Esophagus muscularis mucosa (tissue), 4 donors: ENCODE measurements at regions not wholly inside any gene's neighbourhood (a gene's known extent, or its start where the extent isn't known, plus 50 kb on each side); places are given as distances from the start of the nearest gene placed in this dataset.

Source experiments
- EP300 ChIP-seq: sonication (generic); formaldehyde crosslinking; IDR thresholded peaks from one replicate; pipeline ENCODE4 v1.6.1; 2017; ENCODE audit warnings: antibody characterized with exemption
- POLR2A ChIP-seq: fragments of 450-650 bp; IDR thresholded peaks from one replicate; pipeline ENCODE4 v1.6.1; 2017; ENCODE audit warnings: antibody characterized with exemption, moderate library complexity, mild to moderate bottlenecking, low read depth
- POLR2AphosphoS5 ChIP-seq, 2 donors: sonication (generic); formaldehyde crosslinking; IDR thresholded peaks; one replicate each; pipeline ENCODE4 v1.6.1; 2017; ENCODE audit warnings: antibody characterized with exemption in 2 of 2
- TF ChIP-seq, protein P1 (sequence below), 3 experiments: fragments of 200-600 bp in 2 of 3; fragments of 450-650 bp in 1 of 3; sonication (generic) in 2 of 3; IDR thresholded peaks; one replicate each; pipeline ENCODE4 v1.5.1; 2017 to 2019; ENCODE audit warnings: antibody characterized with exemption in 3 of 3, mild to moderate bottlenecking in 2 of 3, moderate library complexity in 1 of 3

- TF ChIP-seq, protein P1, sequence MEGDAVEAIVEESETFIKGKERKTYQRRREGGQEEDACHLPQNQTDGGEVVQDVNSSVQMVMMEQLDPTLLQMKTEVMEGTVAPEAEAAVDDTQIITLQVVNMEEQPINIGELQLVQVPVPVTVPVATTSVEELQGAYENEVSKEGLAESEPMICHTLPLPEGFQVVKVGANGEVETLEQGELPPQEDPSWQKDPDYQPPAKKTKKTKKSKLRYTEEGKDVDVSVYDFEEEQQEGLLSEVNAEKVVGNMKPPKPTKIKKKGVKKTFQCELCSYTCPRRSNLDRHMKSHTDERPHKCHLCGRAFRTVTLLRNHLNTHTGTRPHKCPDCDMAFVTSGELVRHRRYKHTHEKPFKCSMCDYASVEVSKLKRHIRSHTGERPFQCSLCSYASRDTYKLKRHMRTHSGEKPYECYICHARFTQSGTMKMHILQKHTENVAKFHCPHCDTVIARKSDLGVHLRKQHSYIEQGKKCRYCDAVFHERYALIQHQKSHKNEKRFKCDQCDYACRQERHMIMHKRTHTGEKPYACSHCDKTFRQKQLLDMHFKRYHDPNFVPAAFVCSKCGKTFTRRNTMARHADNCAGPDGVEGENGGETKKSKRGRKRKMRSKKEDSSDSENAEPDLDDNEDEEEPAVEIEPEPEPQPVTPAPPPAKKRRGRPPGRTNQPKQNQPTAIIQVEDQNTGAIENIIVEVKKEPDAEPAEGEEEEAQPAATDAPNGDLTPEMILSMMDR (IDR thresholded peaks at IDR 0.05): no peak
- TF ChIP-seq POLR2A: no peak
- TF ChIP-seq EP300: no peak
- no peak for TF ChIP-seq POLR2AphosphoS5 (IDR thresholded peaks at IDR 0.05)
Observed at GRCh38 chr3:34189133-34189532, 390.7 kb downstream of the PDCD6IP start.
